Transverse colon (tissue), 4 donors: ENCODE measurements at regions not wholly inside any gene's neighbourhood (a gene's known extent, or its start where the extent isn't known, plus 50 kb on each side); places are given as distances from the start of the nearest gene placed in this dataset.

Experiments used
- DNase-seq: peaks from one replicate; pipeline ENCODE4 v3.0.0-alpha.2; 2019
- H3K27ac ChIP-seq, 4 donors: fragments of 200-600 bp; sonication (generic); 2 replicates each; pipeline ENCODE4 v1.5.1; 2016 to 2018; ENCODE audit warnings: inconsistent platforms in 4 of 4
- H3K27me3 ChIP-seq: fragments of 200-600 bp; sonication (generic); 2 replicates; pipeline ENCODE4 v1.5.1; 2017; ENCODE audit warnings: inconsistent platforms
- H3K36me3 ChIP-seq, 4 donors: fragments of 200-600 bp; sonication (generic); 2 replicates each; pipeline ENCODE4 v1.5.1; 2017 to 2019; ENCODE audit warnings: inconsistent platforms in 4 of 4
- H3K4me1 ChIP-seq, 4 donors: fragments of 200-600 bp; sonication (generic); 2 replicates each; pipeline ENCODE4 v1.5.1; 2017 to 2020; ENCODE audit warnings: inconsistent platforms in 4 of 4
- H3K4me3 ChIP-seq, 4 donors: fragments of 200-600 bp; sonication (generic); 1 replicate in 1 of 4; 2 replicates in 3 of 4; pipeline versions ENCODE4 v1.5.1 to v1.6.1; 2017 to 2019; ENCODE audit warnings: inconsistent platforms in 4 of 4
- H3K9me3 ChIP-seq, 2 donors: fragments of 200-600 bp; sonication (generic); 2 replicates each; pipeline ENCODE4 v1.5.1; 2017 to 2019; ENCODE audit warnings: inconsistent platforms in 2 of 2
- EP300 ChIP-seq: sonication (generic); formaldehyde crosslinking; IDR thresholded peaks from one replicate; pipeline ENCODE4 v1.6.1; 2017; ENCODE audit warnings: antibody characterized with exemption, low read depth
- POLR2A ChIP-seq: fragments of 450-650 bp; IDR thresholded peaks from one replicate; pipeline ENCODE4 v1.6.1; 2016; ENCODE audit warnings: antibody characterized with exemption, mild to moderate bottlenecking, moderate library complexity
- POLR2AphosphoS5 ChIP-seq, 3 donors: sonication (generic); formaldehyde crosslinking; IDR thresholded peaks; one replicate each; pipeline ENCODE4 v1.6.1; 2016; ENCODE audit warnings: antibody characterized with exemption in 3 of 3
- WGBS, 2 donors: methylation state at CpG; one replicate each; pipeline ENCODE4 v1.1.5; 2018; ENCODE audit warnings: low coverage in 1 of 2; 5-methylcytosine and 5-hydroxymethylcytosine counted together
- in situ Hi-C, 4 donors: fragments of 200-750 bp; cut with MboI; loops; one replicate each; pipeline versions ENCODE4 v1.15.0 to v1.15.1; 2017; ENCODE audit warnings: low sequenced_read_pairs in 3 of 4, low pct_ligation_motif_present in 1 of 4, low pct_unique_long_range_greater_than_20kb in 1 of 4
- intact Hi-C: fragments of 100-400 bp; cut with DNase I; formaldehyde crosslinking; loops from one replicate; pipeline ENCODE4 v1.15.1; 2023; ENCODE audit warnings: low total_unique reads
- TF ChIP-seq, protein P1 (sequence below), 5 experiments: fragments of 200-600 bp in 3 of 5; fragments of 450-650 bp in 2 of 5; sonication (generic) in 3 of 5; IDR thresholded peaks; 1 replicate in 2 of 5; 2 replicates in 3 of 5; pipeline ENCODE4 v1.5.1; 2016 to 2017; ENCODE audit warnings: antibody characterized with exemption in 5 of 5, inconsistent platforms in 3 of 5, mild to moderate bottlenecking in 2 of 5, moderate library complexity in 1 of 5

GRCh38 chr5:62005551-62005950 lies 300.5 kb upstream of the KIF2A start:
- WGBS, 2 donors: 95 to 100% methylated on average over 2 of the region's 2 CpGs
- in situ Hi-C loops: no loop called here

DNA sequence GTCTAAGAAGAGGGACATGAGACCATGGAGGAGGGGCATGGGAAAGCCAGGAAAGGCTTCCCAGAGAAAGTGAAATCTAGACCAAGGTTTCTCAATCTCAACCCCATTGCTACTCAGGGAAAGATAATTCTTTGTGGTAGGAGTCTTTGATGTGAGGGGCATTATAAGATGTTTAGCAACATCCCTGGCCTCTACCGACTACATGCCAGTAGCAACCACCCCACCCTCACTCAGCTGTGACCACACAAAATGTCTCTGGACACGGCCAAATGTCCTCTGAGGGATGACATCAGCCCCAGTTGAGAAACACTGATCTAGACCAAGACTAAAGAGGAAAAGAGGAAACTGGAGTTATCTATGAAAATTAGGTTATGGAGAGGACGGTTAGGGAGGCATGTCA lies 298.5 kb upstream of the KIF2A start:
- no peak for DNase-seq
- no peak overlapping the region for H3K4me3 ChIP-seq
- 64 to 80% methylated on average over 3 of the region's 3 CpGs for WGBS, 2 donors
- intact Hi-C loops (no loop called here), in situ Hi-C loops (no loop called here)
- TF ChIP-seq, protein P1, sequence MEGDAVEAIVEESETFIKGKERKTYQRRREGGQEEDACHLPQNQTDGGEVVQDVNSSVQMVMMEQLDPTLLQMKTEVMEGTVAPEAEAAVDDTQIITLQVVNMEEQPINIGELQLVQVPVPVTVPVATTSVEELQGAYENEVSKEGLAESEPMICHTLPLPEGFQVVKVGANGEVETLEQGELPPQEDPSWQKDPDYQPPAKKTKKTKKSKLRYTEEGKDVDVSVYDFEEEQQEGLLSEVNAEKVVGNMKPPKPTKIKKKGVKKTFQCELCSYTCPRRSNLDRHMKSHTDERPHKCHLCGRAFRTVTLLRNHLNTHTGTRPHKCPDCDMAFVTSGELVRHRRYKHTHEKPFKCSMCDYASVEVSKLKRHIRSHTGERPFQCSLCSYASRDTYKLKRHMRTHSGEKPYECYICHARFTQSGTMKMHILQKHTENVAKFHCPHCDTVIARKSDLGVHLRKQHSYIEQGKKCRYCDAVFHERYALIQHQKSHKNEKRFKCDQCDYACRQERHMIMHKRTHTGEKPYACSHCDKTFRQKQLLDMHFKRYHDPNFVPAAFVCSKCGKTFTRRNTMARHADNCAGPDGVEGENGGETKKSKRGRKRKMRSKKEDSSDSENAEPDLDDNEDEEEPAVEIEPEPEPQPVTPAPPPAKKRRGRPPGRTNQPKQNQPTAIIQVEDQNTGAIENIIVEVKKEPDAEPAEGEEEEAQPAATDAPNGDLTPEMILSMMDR (IDR thresholded peaks at IDR 0.05): no peak
- TF ChIP-seq EP300 (no peak), POLR2A (no peak), POLR2AphosphoS5 (IDR thresholded peaks at IDR 0.05) (no peak)
- no peak overlapping the region for H3K27ac ChIP-seq
- H3K27me3 ChIP-seq: no peaks in the 10 kb centered on the region
- H3K36me3 ChIP-seq: no peaks in the 10 kb centered on the region
- H3K4me1 ChIP-seq: no peaks in the 10 kb centered on the region
- no peaks in the 10 kb centered on the region for H3K9me3 ChIP-seq

More at GRCh38 chr5:62005551-62005950, 300.5 kb upstream of the KIF2A start:
- Histone ChIP-seq H3K4me1 (no peaks in the 10 kb centered on the region), H3K4me3 (no peak overlapping the region), H3K36me3 (no peaks in the 10 kb centered on the region), H3K27ac (no peak overlapping the region), H3K27me3 (no peaks in the 10 kb centered on the region), H3K9me3 (no peaks in the 10 kb centered on the region)
- DNase-seq: no peak
- intact Hi-C loops: no loop called here
- no peak for TF ChIP-seq POLR2A
- no peak for TF ChIP-seq EP300
- TF ChIP-seq, protein P1 (IDR thresholded peaks at IDR 0.05): no peak
- no peak for TF ChIP-seq POLR2AphosphoS5 (IDR thresholded peaks at IDR 0.05)

DNA sequence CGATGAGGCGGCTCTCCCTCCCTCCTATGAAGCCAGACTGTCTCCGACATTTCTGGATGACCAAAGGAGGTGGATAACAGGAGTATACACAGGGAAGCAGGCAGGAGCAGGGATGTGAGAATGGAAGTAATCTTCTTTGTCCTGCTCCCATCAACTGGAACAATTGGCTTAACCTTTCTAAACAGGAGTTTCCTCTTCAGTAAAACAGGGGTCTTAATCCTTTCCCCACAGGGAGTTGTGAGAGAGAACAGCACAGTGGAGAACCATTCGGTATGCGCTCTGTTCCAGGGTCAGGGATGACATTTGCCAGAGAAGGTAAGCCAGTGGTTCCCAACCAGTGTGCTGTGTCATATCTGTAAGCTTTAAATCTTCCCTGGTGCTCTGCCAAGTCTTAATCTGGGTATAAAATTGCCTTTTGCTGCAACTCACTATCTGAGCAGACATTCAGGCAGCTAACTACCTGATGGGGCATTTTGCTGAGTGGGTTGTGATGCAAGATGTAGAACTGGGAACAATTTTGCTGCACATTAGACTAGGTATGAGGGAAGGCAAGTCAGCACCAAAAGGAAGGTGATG lies 294.8 kb upstream of the KIF2A start:
- no peaks in the 10 kb centered on the region for H3K4me1 ChIP-seq
- no peaks in the 10 kb centered on the region for H3K27me3 ChIP-seq
- no peaks in the 10 kb centered on the region for H3K36me3 ChIP-seq
- 77 to 92% methylated on average over 3 to 5 of the region's 5 CpGs for WGBS, 2 donors
- H3K27ac ChIP-seq: no peak overlapping the region
- no peak for DNase-seq
- in situ Hi-C loops: no loop called here
- intact Hi-C loops: no loop called here
- TF ChIP-seq, protein P1 (IDR thresholded peaks at IDR 0.05): no peak
- TF ChIP-seq POLR2A (no peak), POLR2AphosphoS5 (IDR thresholded peaks at IDR 0.05) (no peak), EP300 (no peak)
- H3K9me3 ChIP-seq: no peaks in the 10 kb centered on the region
- H3K4me3 ChIP-seq: no peak overlapping the region

GRCh38 chr5:62017092-62017491 lies 288.9 kb upstream of the KIF2A start:
- no peak for DNase-seq
- H3K4me3 ChIP-seq: no peak overlapping the region
- in situ Hi-C loops: no loop called here
- intact Hi-C loops: no loop called here
- WGBS, 2 donors: 63 to 80% methylated on average over 1 of the region's 1 CpG
- no peaks in the 10 kb centered on the region for H3K4me1 ChIP-seq
- no peaks in the 10 kb centered on the region for H3K36me3 ChIP-seq
- TF ChIP-seq, protein P1 (IDR thresholded peaks at IDR 0.05): no peak
- no peak for TF ChIP-seq POLR2A
- TF ChIP-seq EP300: no peak
- TF ChIP-seq POLR2AphosphoS5 (IDR thresholded peaks at IDR 0.05): no peak
- H3K9me3 ChIP-seq: no peaks in the 10 kb centered on the region
- no peaks in the 10 kb centered on the region for H3K27me3 ChIP-seq
- no peak overlapping the region for H3K27ac ChIP-seq
